ENCODE measurements at regions not wholly inside any gene's neighbourhood (a gene's known extent, or its start where the extent isn't known, plus 50 kb on each side); places are given as distances from the start of the nearest gene placed in this dataset.

DNA sequence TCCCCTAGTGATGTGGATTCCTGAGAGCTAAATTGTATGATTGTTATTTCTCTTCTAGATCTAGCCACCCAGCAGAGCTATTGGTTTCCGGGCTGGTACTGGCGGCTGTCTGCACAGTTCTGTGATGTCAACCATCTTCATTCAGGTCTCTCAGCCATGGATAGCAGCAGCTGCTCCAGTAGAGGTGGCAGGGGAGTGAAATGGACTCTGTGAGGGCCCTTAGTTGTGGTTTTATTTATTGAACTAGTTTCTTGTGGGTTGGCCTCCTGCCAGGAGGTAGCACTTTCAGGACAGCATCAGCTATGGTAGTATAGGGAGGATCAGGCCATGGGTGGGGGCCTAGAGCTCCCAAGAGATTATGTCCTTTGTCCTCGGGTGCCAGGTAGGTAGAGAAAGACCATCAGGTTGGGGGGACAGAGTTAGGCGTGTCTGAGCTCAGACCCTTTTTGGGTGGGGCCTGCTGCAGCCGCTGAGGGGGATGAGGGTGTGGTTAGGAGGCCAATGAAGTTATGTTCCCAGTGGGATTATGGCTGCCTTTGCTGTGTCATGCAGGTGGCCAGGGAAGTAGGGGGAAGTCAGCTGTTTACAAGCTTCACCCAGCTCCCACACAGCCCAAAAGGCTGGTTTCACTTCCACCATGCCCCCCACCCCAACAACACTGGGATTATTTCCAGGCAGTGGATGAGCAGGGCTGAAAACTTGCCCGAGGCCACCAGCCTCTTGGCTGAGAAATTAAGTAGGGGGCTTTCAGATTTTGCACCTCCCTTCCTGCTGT lies 55.1 kb upstream of the RGS4 start:
- no peak for DNase-seq

GRCh38 chr1:163006051-163006834 lies 62.9 kb upstream of the RGS4 start:
- peak in 9 of 56 donors; percentile 0 to 25 (median 7) for DNase-seq

DNA sequence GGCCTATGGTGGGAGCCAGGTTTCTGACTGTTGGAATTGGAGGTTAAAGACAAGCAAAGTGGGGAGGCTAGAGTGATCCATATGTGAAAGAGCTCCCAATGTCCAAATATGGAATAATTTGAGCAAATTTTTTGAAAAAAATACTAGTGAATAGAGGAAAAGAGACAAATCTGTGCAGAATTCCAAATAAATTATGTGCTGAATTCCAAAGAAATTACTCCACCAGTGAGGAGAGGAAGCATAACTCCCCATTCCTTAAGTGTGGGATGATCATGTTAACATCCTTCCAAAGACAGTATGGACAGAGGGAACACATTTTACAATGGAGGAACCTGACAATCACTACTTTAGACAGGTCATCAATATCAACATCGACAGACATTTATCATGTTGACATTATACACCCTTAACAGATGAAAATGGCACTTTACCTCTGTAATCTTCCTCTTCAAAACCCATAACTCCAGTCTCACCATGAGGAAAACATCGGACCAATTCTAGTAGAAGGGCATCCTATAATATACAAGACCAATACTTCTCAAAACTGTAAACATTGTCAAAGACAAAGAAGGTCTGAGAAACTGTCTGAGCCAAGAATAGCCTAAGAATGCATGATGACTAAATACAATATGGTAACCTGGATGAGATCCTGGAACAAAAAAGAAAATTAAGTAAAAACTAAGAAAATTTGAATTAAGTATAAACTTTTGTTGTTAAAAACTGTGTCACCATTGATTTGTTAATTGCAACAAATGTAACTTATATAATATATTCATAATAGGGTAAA lies 71.5 kb upstream of the RGS4 start:
- DNase-seq: no peak

GRCh38 chr1:162996261-162996660 lies 72.9 kb upstream of the RGS4 start:
- no peak for DNase-seq

- no peak for DNase-seq
Measured at GRCh38 chr1:162994921-162995320, 74.2 kb upstream of the RGS4 start.

- no peak for DNase-seq
Measured at GRCh38 chr1:162993846-162994245, 75.3 kb upstream of the RGS4 start.

- DNase-seq: no peak
Measured at GRCh38 chr1:162992945-162993344, 76.2 kb upstream of the RGS4 start.

GRCh38 chr1:162991444-162991843 lies 77.7 kb upstream of the RGS4 start:
- no peak for DNase-seq

GRCh38 chr1:162990665-162991064 lies 78.5 kb upstream of the RGS4 start:
- no peak for DNase-seq

DNA sequence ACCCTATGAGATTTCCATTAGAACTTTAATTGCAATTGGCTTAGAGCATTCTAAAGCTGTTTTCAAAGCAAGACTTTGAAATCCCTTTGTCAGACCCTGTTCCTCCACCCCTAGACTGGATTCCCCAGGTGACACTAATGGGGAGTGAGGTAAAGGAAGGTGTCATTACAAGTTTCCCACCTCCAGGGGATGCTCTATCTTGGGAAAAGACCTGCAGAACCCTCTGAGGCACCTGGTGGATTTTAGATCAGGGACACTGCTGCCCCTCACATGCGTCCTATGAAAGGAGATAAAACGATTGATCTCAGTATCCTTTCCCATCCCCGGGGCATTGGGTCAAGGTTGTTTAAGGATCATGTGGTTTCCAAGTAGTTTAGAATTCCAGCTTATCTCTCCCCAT lies 80.3 kb upstream of the RGS4 start:
- DNase-seq: no peak

DNA sequence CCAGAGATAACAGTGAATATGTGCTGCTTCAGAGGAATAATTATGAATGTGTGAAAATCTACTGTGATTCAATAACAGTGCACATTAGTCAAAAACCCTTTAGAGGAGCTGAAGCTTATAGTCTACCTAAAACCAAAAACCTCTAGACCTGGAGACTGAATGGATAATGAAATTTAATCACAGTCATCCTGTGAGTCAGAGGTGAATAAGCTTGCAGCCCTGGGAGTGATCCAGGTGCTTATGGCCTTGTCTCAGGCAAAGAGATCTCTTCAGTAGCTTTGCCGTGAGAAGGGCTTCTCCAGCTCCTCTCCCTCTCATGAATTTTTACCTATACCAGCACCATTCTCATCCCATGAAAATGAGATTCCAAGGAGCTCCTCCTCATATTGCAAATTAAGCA lies 81.3 kb upstream of the RGS4 start:
- DNase-seq: peak in 1 of 56 donors; percentile 1

- no peak for DNase-seq
Measured at GRCh38 chr1:162985816-162986435, 83.2 kb upstream of the RGS4 start.

DNA sequence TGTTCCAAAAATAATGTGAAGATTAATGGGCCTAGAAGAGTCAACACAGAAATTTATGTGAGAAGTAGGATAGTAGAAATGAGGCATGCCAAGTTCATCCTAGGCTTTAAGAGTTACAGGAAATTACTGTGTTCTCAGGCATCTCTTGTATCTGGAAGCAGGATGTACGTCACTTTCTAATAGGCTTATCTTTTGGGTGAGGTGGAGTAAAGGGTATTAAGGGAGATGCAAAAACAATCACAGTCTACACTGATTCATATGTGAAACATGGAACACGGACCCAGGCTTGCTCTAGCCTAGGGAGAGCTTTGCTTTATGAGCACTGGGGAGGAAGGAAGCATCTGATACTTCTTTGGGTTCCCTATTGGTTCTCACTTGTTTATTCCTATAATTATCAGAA lies 84.5 kb upstream of the RGS4 start:
- no peak for DNase-seq

GRCh38 chr1:162983671-162984425 lies 85.3 kb upstream of the RGS4 start:
- no peak for DNase-seq

GRCh38 chr1:162982364-162982763 lies 86.8 kb upstream of the RGS4 start:
- no peak for DNase-seq

- no peak for DNase-seq
Measured at GRCh38 chr1:162977944-162978568, 91.1 kb upstream of the RGS4 start.

- DNase-seq: no peak
Measured at GRCh38 chr1:162976628-162977027, 92.5 kb upstream of the RGS4 start.

- no peak for DNase-seq
Measured at GRCh38 chr1:162974810-162975209, 94.4 kb upstream of the RGS4 start.

- DNase-seq: no peak
Measured at GRCh38 chr1:162973381-162973795, 95.8 kb upstream of the RGS4 start.

- DNase-seq: no peak
Measured at GRCh38 chr1:162972773-162973172, 96.4 kb upstream of the RGS4 start.

Data from nucleus accumbens (tissue), 56 donors.